ENCODE measurements at regions not wholly inside any gene's neighbourhood (a gene's known extent, or its start where the extent isn't known, plus 50 kb on each side); places are given as distances from the start of the nearest gene placed in this dataset.

GRCh38 chr10:83229991-83230390 is 909.3 kb upstream of the GHITM start:
- TF ChIP-seq CTCF (conservative IDR thresholded peaks at IDR 0.05) (no peak), ZFX (IDR thresholded peaks at IDR 0.05) (no peak)
- no peak overlapping the region for H3K27ac ChIP-seq

DNA sequence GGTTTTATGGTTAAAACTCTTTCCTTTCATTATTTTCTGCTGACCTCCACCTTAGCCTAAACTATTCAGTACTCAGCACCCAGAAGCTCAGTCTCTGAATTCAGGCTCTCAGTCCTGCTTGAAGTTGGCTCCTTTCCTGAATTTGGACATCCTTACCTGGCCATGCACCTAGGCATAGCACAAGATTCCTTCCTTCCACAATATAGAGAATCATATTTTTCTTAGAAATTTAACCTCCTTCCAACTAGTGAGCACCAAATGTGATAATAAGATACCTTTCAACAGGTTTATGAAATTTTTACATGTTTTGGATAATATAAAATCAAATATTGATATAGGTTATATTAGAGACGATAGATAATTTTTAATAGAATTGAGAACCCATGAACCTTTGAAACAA is 905.6 kb upstream of the GHITM start:
- H3K27ac ChIP-seq: no peak overlapping the region
- no peak for TF ChIP-seq CTCF (conservative IDR thresholded peaks at IDR 0.05)

DNA sequence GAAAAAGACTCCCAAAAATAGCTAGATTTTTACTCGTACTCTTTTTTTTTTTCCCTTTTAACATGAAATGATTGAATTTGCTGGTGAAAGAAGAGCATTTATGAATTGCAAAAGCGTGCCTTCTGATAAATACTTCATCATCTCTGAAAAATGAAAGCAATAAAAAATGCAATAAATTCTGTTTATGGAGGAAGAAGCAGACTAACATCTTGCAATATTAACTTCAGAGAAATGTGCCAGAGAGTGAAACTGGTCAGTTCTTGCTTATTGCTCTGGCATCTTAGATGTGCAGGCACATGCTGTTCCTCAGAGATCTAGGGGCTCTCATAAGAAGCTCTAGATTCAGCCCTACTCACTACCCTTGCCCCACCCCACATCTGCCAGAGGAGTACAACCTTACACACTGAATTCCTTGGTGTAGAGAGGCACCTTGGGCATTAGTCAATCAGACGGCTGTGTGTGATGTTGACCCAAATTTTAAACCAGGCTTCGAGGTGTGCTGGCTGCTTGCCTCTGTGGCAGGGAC is 891.1 kb upstream of the GHITM start:
- no peak overlapping the region for H3K27ac ChIP-seq
- TF ChIP-seq ZFX (IDR thresholded peaks at IDR 0.05) (no peak), CTCF (conservative IDR thresholded peaks at IDR 0.05) (no peak)

DNA sequence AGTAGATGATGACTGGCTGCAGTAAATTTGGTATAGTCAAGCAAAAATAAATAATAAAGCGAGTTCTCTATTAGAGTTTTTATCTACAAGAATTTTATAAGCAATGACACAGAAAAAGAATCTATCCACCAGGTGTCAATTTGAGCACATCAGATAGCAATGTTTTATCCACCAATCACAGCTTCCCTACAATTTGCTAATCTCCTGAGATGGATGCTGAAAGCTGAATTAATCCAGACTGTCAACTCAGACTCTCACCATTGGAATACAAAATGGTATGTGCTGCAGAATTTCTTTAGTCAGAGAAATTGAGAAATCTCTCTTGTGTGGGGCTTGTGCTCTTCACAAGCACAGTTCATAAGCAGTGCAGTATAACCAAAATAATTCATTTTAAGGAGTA is 888.9 kb upstream of the GHITM start:
- H3K27ac ChIP-seq: no peak overlapping the region
- TF ChIP-seq CTCF (conservative IDR thresholded peaks at IDR 0.05): no peak
- TF ChIP-seq ZFX (IDR thresholded peaks at IDR 0.05): no peak

DNA sequence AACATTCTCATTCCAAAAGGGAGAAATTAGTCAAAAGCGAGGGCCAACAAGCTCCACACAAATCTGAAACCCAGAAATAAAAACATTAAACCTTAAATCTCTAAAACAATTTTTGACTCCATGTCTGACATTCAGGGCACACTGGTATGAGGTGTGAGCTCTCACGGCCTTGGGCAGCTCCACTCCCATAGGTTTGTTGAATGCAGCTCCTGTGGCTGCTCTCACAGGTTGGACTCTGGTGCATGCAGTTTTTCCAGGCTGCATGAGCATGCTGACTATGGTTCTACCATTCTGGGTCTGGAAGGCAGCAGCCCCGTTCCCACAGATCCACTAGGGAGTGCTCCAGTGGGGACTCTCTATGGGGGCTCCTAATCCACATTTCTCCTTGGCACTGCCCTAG is 887.1 kb upstream of the GHITM start:
- TF ChIP-seq ZFX (IDR thresholded peaks at IDR 0.05) (no peak), CTCF (conservative IDR thresholded peaks at IDR 0.05) (no peak)

GRCh38 chr10:83252596-83252995 is 886.7 kb upstream of the GHITM start:
- no peak overlapping the region for H3K27ac ChIP-seq
- TF ChIP-seq CTCF (conservative IDR thresholded peaks at IDR 0.05) (no peak), ZFX (IDR thresholded peaks at IDR 0.05) (no peak)

More for the DNA sequence above, 887.1 kb upstream of the GHITM start:
- no peak overlapping the region for H3K27ac ChIP-seq

DNA sequence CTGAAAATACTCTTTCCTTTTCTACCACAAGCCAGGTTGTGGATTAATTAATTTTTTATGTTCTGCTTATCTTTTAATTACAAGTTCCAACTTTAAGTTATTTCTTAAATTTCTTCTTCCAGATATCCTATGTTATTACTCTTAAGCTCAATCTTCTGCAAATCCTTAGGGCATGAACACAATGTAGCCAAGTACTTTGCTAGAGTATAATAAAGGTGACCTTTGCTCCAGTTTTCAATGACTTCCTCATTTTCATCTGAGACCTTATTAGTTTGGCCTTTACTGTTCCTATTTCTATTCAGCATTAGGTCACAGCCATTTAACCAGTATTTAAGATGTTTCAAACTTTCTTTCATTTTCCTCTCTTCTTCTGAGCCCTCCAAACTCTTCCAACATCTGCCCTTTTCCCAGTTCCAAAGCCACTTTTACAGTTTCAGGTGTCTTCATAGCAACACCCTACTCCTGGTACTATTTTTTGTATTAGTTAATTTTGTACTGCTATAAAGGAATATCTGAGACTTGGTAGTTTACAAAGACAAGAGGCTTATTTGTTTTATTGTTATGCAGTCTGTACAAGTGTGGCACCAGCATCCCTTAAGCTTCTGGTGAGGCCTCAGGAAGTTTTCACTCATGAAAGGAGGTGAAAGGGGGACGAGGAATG is 886.2 kb upstream of the GHITM start:
- TF ChIP-seq CTCF (conservative IDR thresholded peaks at IDR 0.05) (no peak), ZFX (IDR thresholded peaks at IDR 0.05) (no peak)

More for the DNA sequence above, 886.2 kb upstream of the GHITM start:
- no peak overlapping the region for H3K27ac ChIP-seq

All from C4-2B (cell line).